Uterus (tissue), 2 donors: ENCODE measurements at regions not wholly inside any gene's neighbourhood (a gene's known extent, or its start where the extent isn't known, plus 50 kb on each side); places are given as distances from the start of the nearest gene placed in this dataset.

ENCODE experiments used
- CTCF ChIP-seq, 4 experiments: fragments of 200-600 bp in 2 of 4; fragments of 450-650 bp in 2 of 4; sonication (generic) in 2 of 4; IDR thresholded peaks; one replicate each; pipeline ENCODE4 v1.5.1; 2016 to 2019; ENCODE audit warnings: antibody characterized with exemption in 4 of 4, mild to moderate bottlenecking in 2 of 4, moderate library complexity in 1 of 4
- POLR2A ChIP-seq, 2 donors: fragments of 450-650 bp; IDR thresholded peaks; one replicate each; pipeline ENCODE4 v1.6.1; 2016; ENCODE audit warnings: antibody characterized with exemption in 2 of 2, mild to moderate bottlenecking in 1 of 2, moderate library complexity in 1 of 2

GRCh38 chr18:10258836-10259474 lies 195.5 kb upstream of the APCDD1 start:
- TF ChIP-seq CTCF (IDR thresholded peaks at IDR 0.05) (no peak), POLR2A (IDR thresholded peaks at IDR 0.05) (no peak)
